Upper lobe of right lung (tissue), 1 donor: ENCODE measurements at regions not wholly inside any gene's neighbourhood (a gene's known extent, or its start where the extent isn't known, plus 50 kb on each side); places are given as distances from the start of the nearest gene placed in this dataset.

Experiments
- ATAC-seq: fragments of 200-7000 bp; cut with Tn5 transposase; one replicate; pipeline ENCODE4 v1.9.1; 2020; ENCODE audit warnings: mild to moderate bottlenecking, moderate library complexity
- DNase-seq: peaks from one replicate; pipeline ENCODE4 v3.0.0-alpha.2; 2020
- H3K27ac ChIP-seq: fragments of 200-600 bp; one replicate; pipeline ENCODE4 v1.8.0; 2022
- H3K27me3 ChIP-seq: fragments of 200-600 bp; one replicate; pipeline ENCODE4 v1.8.0; 2022; ENCODE audit warnings: mild to moderate bottlenecking
- H3K36me3 ChIP-seq: fragments of 200-600 bp; one replicate; pipeline ENCODE4 v1.8.0; 2022
- H3K4me1 ChIP-seq: fragments of 200-600 bp; one replicate; pipeline ENCODE4 v1.8.0; 2022
- H3K4me3 ChIP-seq: fragments of 200-600 bp; one replicate; pipeline ENCODE4 v1.8.0; 2022; ENCODE audit warnings: mild to moderate bottlenecking
- H3K9me3 ChIP-seq: fragments of 200-600 bp; one replicate; pipeline ENCODE4 v1.8.0; 2022
- intact Hi-C: fragments of 100-400 bp; cut with DNase I; formaldehyde crosslinking; loops from one replicate; pipeline ENCODE4 v1.11.0; 2022
- TF ChIP-seq, protein P1 (sequence below): fragments of 200-600 bp; IDR thresholded peaks from one replicate; pipeline ENCODE4 v1.8.0; 2022; ENCODE audit warnings: antibody characterized with exemption
- donor health status: DM: no; HTN: yes; CAD: no; lungs with severe emphysema.

DNA sequence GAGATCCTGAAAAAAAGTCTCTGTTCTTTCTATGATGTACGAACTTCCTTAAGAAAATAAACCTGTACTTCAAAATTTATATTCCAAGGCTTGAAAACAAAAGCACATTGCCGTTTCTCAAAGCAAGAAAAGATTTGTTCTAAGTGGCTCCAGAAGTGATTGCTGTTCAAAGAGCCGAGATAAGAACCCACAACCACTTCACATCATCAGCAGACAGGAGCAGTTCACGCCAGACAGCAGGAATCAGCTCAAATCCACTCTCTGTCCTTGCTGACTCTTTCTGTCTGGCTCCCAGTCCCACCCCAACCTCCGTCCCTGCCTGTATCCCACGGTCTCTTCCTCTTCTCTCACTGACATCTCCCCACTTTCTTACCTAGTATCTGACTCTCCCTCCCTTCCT, 85.0 kb upstream of the MYOCD start:
- Histone ChIP-seq H3K4me3 (no peak overlapping the region), H3K9me3 (no peaks in the 10 kb centered on the region), H3K27me3 (peaks cover 25% of the 10 kb centered on the region), H3K4me1 (no peaks in the 10 kb centered on the region), H3K27ac (no peak overlapping the region), H3K36me3 (no peaks in the 10 kb centered on the region)
- intact Hi-C loops, result no loop called here
- TF ChIP-seq, protein P1, sequence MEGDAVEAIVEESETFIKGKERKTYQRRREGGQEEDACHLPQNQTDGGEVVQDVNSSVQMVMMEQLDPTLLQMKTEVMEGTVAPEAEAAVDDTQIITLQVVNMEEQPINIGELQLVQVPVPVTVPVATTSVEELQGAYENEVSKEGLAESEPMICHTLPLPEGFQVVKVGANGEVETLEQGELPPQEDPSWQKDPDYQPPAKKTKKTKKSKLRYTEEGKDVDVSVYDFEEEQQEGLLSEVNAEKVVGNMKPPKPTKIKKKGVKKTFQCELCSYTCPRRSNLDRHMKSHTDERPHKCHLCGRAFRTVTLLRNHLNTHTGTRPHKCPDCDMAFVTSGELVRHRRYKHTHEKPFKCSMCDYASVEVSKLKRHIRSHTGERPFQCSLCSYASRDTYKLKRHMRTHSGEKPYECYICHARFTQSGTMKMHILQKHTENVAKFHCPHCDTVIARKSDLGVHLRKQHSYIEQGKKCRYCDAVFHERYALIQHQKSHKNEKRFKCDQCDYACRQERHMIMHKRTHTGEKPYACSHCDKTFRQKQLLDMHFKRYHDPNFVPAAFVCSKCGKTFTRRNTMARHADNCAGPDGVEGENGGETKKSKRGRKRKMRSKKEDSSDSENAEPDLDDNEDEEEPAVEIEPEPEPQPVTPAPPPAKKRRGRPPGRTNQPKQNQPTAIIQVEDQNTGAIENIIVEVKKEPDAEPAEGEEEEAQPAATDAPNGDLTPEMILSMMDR, result no peak
- ATAC-seq (no peak), DNase-seq (no peak)

DNA sequence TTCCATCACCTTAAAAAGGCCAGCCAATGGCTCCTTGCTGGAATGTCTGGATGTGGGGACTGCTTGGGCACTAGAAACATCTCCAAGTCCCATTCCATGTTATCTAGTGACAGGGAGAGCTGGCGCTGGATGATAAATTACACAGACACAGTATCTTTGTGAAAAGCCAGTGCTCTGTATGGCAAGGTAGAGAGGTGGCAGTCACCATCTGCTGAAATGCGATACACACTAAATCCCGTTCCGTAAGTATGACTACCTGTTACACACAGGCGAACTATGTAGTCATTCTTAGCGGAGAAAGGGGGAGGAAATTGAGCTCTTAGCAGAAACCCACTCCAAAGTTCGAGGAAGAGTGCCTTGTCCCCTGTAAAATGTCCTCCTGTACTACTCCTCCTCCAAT, 81.0 kb upstream of the MYOCD start:
- ATAC-seq (no peak), DNase-seq (no peak)
- intact Hi-C loops, result no loop called here
- peaks cover 9% of the 10 kb centered on the region for H3K27me3 ChIP-seq
- H3K36me3 ChIP-seq, result no peaks in the 10 kb centered on the region
- H3K9me3 ChIP-seq, result no peaks in the 10 kb centered on the region
- no peaks in the 10 kb centered on the region for H3K4me1 ChIP-seq
- TF ChIP-seq, protein P1, result no peak
- no peak overlapping the region for H3K4me3 ChIP-seq
- no peak overlapping the region for H3K27ac ChIP-seq

DNA sequence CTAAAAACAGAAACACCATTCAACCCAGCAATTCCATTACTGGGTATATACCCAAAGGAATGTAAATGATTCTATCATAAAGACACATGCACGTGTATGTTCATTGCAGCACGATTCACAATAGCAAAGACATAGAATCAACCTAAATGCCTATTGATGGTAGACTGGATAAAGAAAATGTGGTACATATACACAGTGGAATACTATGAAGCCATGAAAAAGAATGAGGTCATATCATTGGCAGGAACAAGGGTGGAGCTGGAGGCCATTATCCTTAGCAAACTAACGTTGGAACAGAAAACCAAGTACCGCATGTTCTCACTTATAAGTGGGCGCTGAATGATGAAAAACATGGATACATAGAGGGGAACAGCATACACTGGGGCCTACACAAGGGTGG, 77.2 kb upstream of the MYOCD start:
- TF ChIP-seq, protein P1, result no peak
- Histone ChIP-seq H3K27ac (no peak overlapping the region), H3K9me3 (no peaks in the 10 kb centered on the region), H3K27me3 (no peaks in the 10 kb centered on the region), H3K4me3 (no peak overlapping the region), H3K4me1 (no peaks in the 10 kb centered on the region), H3K36me3 (no peaks in the 10 kb centered on the region)
- intact Hi-C loops, result no loop called here
- ATAC-seq (no peak), DNase-seq (no peak)

DNA sequence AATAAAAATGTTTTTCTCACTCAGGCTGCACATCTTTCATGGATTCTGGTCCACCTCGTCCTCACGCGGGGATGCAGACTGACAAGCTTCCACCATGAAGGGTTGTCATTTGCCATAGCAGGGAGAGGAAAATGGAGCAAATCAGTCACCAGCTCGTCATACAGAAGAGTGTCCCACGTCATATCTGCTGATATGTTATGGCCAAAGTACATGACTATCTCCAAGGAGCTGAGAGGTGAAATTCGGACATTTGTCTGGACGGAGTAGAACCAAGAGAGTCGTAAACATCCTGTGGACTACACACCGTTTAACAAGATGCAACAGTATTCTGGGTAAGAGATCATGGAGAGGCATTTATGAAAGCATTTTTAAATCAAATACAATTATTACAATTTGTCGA, 75.3 kb upstream of the MYOCD start:
- Histone ChIP-seq H3K4me1 (no peaks in the 10 kb centered on the region), H3K27me3 (no peaks in the 10 kb centered on the region), H3K27ac (no peak overlapping the region), H3K4me3 (no peak overlapping the region), H3K9me3 (no peaks in the 10 kb centered on the region), H3K36me3 (no peaks in the 10 kb centered on the region)
- TF ChIP-seq, protein P1, result no peak
- intact Hi-C loops, result no loop called here
- ATAC-seq, result no peak
- DNase-seq, result no peak

DNA sequence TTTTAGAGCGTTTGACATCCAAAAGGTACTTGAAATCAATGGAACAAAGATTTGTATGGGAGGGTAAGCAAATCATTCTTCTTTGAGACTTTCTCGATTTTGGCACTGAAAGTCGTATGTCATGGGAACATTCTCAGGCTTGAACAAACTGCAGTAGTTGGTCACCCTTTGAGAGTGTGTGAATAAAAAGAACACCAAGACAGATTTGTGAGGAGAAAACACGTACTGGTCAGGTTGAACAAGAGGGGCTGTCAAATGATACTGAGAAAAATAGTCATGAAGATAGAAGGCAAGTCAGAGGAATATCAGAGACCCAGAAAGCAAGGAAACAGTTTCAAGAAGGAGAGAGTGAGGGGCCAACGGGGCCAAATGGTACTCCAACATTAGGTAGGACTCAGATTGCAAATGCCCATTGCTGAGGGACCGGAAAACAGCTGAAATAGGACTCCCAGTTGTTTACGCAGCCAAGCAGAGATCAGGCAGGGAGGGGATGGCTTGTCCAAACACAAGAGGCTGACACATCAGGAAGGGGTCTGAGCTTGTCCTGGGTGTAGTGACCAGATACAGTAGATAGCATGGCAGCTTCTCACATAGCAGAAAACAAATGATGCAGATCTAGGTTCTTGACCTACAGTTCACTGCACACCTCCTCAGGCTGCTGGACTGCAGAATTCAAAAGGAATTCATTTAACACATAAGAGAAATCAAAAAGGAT, 74.5 kb upstream of the MYOCD start:
- H3K9me3 ChIP-seq, result no peaks in the 10 kb centered on the region
- intact Hi-C loops, result no loop called here
- no peaks in the 10 kb centered on the region for H3K27me3 ChIP-seq
- ATAC-seq (no peak), DNase-seq (no peak)
- no peaks in the 10 kb centered on the region for H3K4me1 ChIP-seq
- H3K27ac ChIP-seq, result no peak overlapping the region
- H3K4me3 ChIP-seq, result no peak overlapping the region
- TF ChIP-seq, protein P1, result no peak
- no peaks in the 10 kb centered on the region for H3K36me3 ChIP-seq

DNA sequence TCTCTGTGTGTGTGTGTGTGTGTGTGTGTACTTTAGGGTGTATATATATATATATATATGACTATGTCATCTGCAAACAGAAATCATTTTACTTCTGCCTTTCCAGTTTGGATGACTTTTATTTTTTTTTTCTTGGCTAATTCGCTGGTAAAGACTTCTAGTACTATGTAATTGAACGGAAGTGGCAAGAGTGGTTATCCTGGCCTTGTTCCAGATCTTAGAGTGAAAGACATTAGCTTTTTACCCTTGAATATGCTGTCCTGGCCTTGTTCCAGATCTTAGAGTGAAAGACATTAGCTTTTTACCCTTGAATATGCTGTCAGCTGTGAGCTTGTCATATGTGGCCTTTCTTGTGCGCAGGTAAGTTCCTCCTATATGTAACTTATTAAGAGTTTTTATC, 72.7 kb upstream of the MYOCD start:
- Histone ChIP-seq H3K27ac (no peak overlapping the region), H3K27me3 (no peaks in the 10 kb centered on the region), H3K36me3 (no peaks in the 10 kb centered on the region), H3K9me3 (no peaks in the 10 kb centered on the region), H3K4me3 (no peak overlapping the region), H3K4me1 (no peaks in the 10 kb centered on the region)
- ATAC-seq, result no peak
- intact Hi-C loops, result no loop called here
- TF ChIP-seq, protein P1, result no peak
- no peak for DNase-seq
